ENCODE measurements at regions not wholly inside any gene's neighbourhood (a gene's known extent, or its start where the extent isn't known, plus 50 kb on each side); places are given as distances from the start of the nearest gene placed in this dataset.

GRCh38 chr11:109192864-109193263 is 229.1 kb upstream of the C11orf87 start:
- TF ChIP-seq POLR2A (IDR thresholded peaks at IDR 0.05) = no peak
- no peak for TF ChIP-seq CTCF (IDR thresholded peaks at IDR 0.05)

Measured in esophagus squamous epithelium (tissue), 4 donors.